ENCODE measurements at regions not wholly inside any gene's neighbourhood (a gene's known extent, or its start where the extent isn't known, plus 50 kb on each side); places are given as distances from the start of the nearest gene placed in this dataset.

GRCh38 chr4:45831692-45832091 lies 292.2 kb downstream of the GABRG1 start:
- TF ChIP-seq CTCF (conservative IDR thresholded peaks at IDR 0.05) (no peak), ZFX (IDR thresholded peaks at IDR 0.05) (no peak)
